Small intestine (tissue), 7 donors: ENCODE measurements at regions not wholly inside any gene's neighbourhood (a gene's known extent, or its start where the extent isn't known, plus 50 kb on each side); places are given as distances from the start of the nearest gene placed in this dataset.

Source experiments
- DNase-seq, 2 donors: peaks; one replicate each; pipeline versions ENCODE4 v3.0.0 to v3.0.0-alpha.2; 2013
- FAIRE-seq: peaks from 2 replicates; lab custom pipeline; 2012; peaks lifted over from hg19 to GRCh38; lab: Jason Lieb, UNC
- H3K27ac ChIP-seq, 3 donors: one replicate each; pipeline ENCODE4 v1.5.1; 2013; ENCODE audit warnings: low read length in 2 of 3, mild to moderate bottlenecking in 2 of 3, control low read depth in 1 of 3, inconsistent platforms in 1 of 3, low read depth in 1 of 3, moderate library complexity in 1 of 3
- H3K27me3 ChIP-seq, 3 donors: one replicate each; pipeline ENCODE4 v1.6.1; 2013; ENCODE audit warnings: low read length in 3 of 3, inconsistent platforms in 1 of 3; ENCODE audit not compliant: control insufficient read depth in 3 of 3, insufficient read depth in 3 of 3
- H3K36me3 ChIP-seq, 3 donors: one replicate each; pipeline ENCODE4 v1.6.1; 2013; ENCODE audit warnings: low read length in 3 of 3, inconsistent platforms in 1 of 3, low read depth in 1 of 3, mild to moderate bottlenecking in 1 of 3, moderate library complexity in 1 of 3; ENCODE audit not compliant: control insufficient read depth in 3 of 3, insufficient read depth in 2 of 3
- H3K4me1 ChIP-seq, 3 donors: one replicate each; pipeline ENCODE4 v1.6.1; 2013; ENCODE audit warnings: low read length in 2 of 3, inconsistent platforms in 1 of 3, low read depth in 1 of 3, mild to moderate bottlenecking in 1 of 3, moderate library complexity in 1 of 3; ENCODE audit not compliant: control insufficient read depth in 3 of 3, insufficient read depth in 2 of 3
- H3K4me3 ChIP-seq, 3 donors: one replicate each; pipeline ENCODE4 v1.5.1; 2013; ENCODE audit warnings: low read length in 3 of 3, control low read depth in 1 of 3, inconsistent platforms in 1 of 3, low read depth in 1 of 3, mild to moderate bottlenecking in 1 of 3, moderate library complexity in 1 of 3
- H3K9me3 ChIP-seq, 2 donors: one replicate each; pipeline ENCODE4 v1.6.1; 2013; ENCODE audit warnings: low read depth in 1 of 2, low read length in 1 of 2; ENCODE audit not compliant: control insufficient read depth in 2 of 2, insufficient read depth in 1 of 2
- WGBS, 3 donors: extraction: QIAGEN DNeasy Blood & Tissue Kit; methylation state at CpG; one replicate each; pipeline ENCODE4 v1.1.7; 2013; 5-methylcytosine and 5-hydroxymethylcytosine counted together
- donor health status: healthy with polysubstance abuse.
- donor health status: control.
- donor health status: control.
- donor health status: Bipolar disorder and iron deficiency.
- donor health status: healthy.

DNA sequence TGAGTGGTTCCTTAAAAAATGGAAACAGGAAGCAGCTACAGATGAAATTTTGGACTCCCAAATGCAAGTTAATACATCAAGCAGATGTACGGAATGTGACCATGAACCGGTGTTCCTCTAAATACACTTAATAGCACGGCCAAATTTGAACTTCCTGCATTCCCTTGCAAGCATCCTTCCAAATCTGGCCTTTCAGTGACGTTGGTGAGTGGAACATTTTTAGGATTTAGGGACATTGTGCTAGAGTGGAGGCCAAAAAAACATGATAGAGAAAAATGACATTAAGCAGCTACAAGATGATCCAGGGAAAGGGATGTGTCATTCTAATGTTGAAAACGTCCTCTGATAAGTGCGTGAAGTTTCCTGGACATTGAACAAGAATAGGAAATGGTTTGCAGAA is 62.1 kb downstream of the CTAGE1 start:
- Histone ChIP-seq H3K4me3 (no peak overlapping the region), H3K27ac (no peak overlapping the region), H3K9me3 (no peaks in the 10 kb centered on the region), H3K27me3 (no peaks in the 10 kb centered on the region), H3K4me1 (peaks cover 0 to 2% (median 0%) of the 10 kb centered on the region in 3 donors), H3K36me3 (no peaks in the 10 kb centered on the region)
- FAIRE-seq (no peak), DNase-seq (no peak)
- 59 to 81% (median 77%) methylated on average over 6 of the region's 6 CpGs for WGBS, 3 donors

- Histone ChIP-seq H3K36me3 (no peaks in the 10 kb centered on the region), H3K4me3 (no peak overlapping the region), H3K27ac (no peak overlapping the region), H3K27me3 (no peaks in the 10 kb centered on the region), H3K4me1 (peaks cover 0 to 2% (median 0%) of the 10 kb centered on the region in 3 donors), H3K9me3 (no peaks in the 10 kb centered on the region)
- no peak for DNase-seq
- 85 to 90% (median 89%) methylated on average over 6 of the region's 6 CpGs for WGBS, 3 donors
- FAIRE-seq = no peak
Measured at GRCh38 chr18:22355069-22355468, 62.6 kb downstream of the CTAGE1 start.

DNA sequence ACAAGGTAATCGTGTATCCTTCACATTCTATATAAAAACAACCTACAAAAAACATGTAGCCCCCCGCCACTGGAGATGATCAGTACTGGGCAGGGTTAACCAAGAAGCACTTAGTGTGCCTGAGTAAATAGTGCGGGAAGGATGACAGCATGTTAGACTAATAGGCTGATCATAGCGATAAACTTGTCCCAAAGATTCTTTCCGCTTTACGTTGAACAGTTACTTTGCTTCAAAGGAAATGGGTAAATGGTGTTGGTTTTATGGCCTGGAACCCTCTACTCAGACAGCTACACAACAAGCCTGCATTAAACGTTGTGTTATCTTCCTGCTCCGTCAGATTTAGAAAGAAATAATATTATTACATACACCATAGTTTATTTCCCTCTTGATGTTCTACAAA is 67.7 kb downstream of the CTAGE1 start:
- FAIRE-seq = no peak
- Histone ChIP-seq H3K36me3 (no peaks in the 10 kb centered on the region), H3K4me3 (no peak overlapping the region), H3K27me3 (peaks cover 0 to 4% (median 0%) of the 10 kb centered on the region in 3 donors), H3K4me1 (peaks cover 3 to 22% (median 4%) of the 10 kb centered on the region in 3 donors), H3K9me3 (no peaks in the 10 kb centered on the region), H3K27ac (no peak overlapping the region)
- 61 to 84% (median 81%) methylated on average over 8 of the region's 8 CpGs for WGBS, 3 donors
- no peak for DNase-seq

GRCh38 chr18:22349317-22349898 is 68.3 kb downstream of the CTAGE1 start:
- H3K27me3 ChIP-seq = peaks cover 0 to 4% (median 0%) of the 10 kb centered on the region in 3 donors
- H3K4me1 ChIP-seq = peaks cover 3 to 27% (median 4%) of the 10 kb centered on the region in 3 donors
- H3K36me3 ChIP-seq = no peaks in the 10 kb centered on the region
- H3K9me3 ChIP-seq = no peaks in the 10 kb centered on the region
- 42 to 63% (median 57%) methylated on average over 11 of the region's 11 CpGs for WGBS, 3 donors
- FAIRE-seq (no peak), DNase-seq (no peak)
- peak overlapping the region; percentile 81 to 99 (median 94) for H3K27ac ChIP-seq
- H3K4me3 ChIP-seq = peak overlapping the region; percentile 37 to 87 (median 61)

DNA sequence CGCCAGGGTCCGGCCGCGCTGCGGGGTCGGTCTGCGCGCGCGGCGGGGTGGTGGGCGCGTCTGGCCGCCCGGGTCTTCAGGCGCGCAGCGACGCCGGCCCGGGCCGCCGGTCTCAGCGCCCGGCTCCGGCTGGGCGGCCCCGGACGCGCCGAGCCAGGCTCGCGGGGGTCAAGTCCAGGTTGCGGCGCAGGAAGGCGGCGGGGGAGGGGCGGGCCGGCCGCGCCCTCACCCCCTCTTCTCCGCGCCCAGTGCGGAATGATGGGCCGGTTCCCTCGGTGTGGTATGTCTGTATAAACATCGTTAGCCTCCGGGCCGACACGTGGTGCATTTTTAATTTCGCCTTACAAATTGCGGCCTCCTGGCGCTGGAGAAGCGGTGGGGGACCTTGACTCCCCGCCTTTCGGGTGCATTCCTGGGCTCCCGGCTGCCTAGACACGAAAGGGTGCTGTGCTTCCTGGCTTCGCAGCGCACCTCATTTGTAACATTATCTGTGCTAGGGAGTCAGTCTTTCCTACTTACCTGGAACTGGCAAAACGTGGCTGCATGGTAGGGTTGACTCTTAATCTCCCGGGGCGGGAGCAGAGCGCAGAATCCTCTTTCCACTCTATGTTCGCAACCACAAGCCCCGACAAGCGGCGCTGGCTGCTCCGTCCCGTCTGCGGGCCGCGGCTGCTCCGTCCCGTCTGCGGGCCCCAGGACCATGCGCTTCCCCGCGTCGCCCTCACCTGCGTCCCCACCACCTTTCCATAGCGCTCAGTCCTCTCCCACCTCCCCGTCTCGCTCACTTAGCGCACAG is 69.0 kb downstream of the CTAGE1 start:
- WGBS, 3 donors = 2 to 3% (median 3%) methylated on average over 80 to 85 of the region's 85 CpGs
- Histone ChIP-seq H3K27ac (peak overlapping the region; percentile 87 to 99 (median 94)), H3K27me3 (peaks cover 0 to 4% (median 0%) of the 10 kb centered on the region in 3 donors), H3K36me3 (no peaks in the 10 kb centered on the region), H3K4me3 (peak overlapping the region; percentile 37 to 87 (median 61)), H3K9me3 (no peaks in the 10 kb centered on the region), H3K4me1 (peaks cover 3 to 32% (median 4%) of the 10 kb centered on the region in 3 donors)
- FAIRE-seq (no peak), DNase-seq (peak; percentile 81 to 86)

- Histone ChIP-seq H3K27ac (peak overlapping the region; percentile 87 to 99 (median 94)), H3K36me3 (no peaks in the 10 kb centered on the region), H3K4me3 (peak overlapping the region; percentile 37 to 87 (median 52)), H3K9me3 (no peaks in the 10 kb centered on the region), H3K27me3 (peaks cover 0 to 4% (median 0%) of the 10 kb centered on the region in 3 donors), H3K4me1 (peaks cover 3 to 41% (median 4%) of the 10 kb centered on the region in 3 donors)
- no peak for FAIRE-seq
- 5 to 15% (median 11%) methylated on average over 25 to 26 of the region's 26 CpGs for WGBS, 3 donors
- peak; percentile 49 to 75 for DNase-seq
Measured at GRCh38 chr18:22347606-22348511, 69.9 kb downstream of the CTAGE1 start.

DNA sequence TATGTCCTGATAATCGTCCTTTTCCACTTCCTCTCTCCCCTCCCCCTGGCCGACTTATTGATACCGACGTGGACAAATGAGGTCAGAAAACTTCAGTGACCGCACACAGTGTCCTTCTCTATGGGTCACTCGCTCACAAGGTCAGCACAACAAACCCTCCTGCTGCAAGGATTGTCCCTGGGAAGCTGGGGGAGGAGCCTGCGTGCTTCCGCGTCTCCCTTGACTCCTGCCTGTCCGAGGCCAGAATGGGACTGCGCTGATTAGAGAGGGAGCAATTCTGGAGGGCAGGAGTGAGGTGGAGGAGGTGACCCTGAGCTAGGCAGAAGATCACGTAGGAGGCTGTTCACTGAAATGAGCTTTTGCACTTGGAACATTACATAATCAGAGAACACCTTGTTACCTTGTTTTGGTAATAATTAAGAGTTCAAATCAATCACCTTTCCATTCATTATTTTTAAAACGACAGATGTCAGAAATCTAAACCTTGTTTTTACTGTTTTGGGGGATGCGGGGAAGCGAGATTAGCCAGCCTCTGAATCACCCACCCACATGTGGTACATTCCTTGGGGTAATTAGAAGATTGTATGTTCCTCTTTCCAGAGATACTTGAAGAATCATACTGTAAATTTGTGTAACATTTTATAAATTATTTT is 70.6 kb downstream of the CTAGE1 start:
- no peaks in the 10 kb centered on the region for H3K36me3 ChIP-seq
- H3K9me3 ChIP-seq = no peaks in the 10 kb centered on the region
- H3K27ac ChIP-seq = peak overlapping the region; percentile 72 to 87 (median 87)
- WGBS, 3 donors = 3 to 17% (median 11%) methylated on average over 15 of the region's 15 CpGs
- DNase-seq (peak; percentile 88 to 93), FAIRE-seq (no peak)
- peaks cover 4 to 42% (median 4%) of the 10 kb centered on the region in 3 donors for H3K4me1 ChIP-seq
- H3K27me3 ChIP-seq = peaks cover 0 to 4% (median 0%) of the 10 kb centered on the region in 3 donors
- H3K4me3 ChIP-seq = peak overlapping the region in 2 of 3 donors; percentile 1 to 8
